Fibroblast of lung (primary cell): ENCODE measurements at regions not wholly inside any gene's neighbourhood (a gene's known extent, or its start where the extent isn't known, plus 50 kb on each side); places are given as distances from the start of the nearest gene placed in this dataset.

Experiments
- DNase-seq, 2 donors: peaks; one replicate each; pipeline versions ENCODE4 v3.0.0 to v3.0.0-alpha.2; 2010; ENCODE audit warnings: low read depth in 2 of 2
- H2AFZ ChIP-seq: 2 replicates; pipeline ENCODE4 v1.5.1; 2012; ENCODE audit warnings: low read length, control low read depth, inconsistent platforms
- H3K27ac ChIP-seq: 2 replicates; pipeline ENCODE4 v1.5.1; 2011; ENCODE audit warnings: low read length, control low read depth; ENCODE audit not compliant: insufficient read depth
- H3K27me3 ChIP-seq: 2 replicates; pipeline ENCODE4 v1.5.1; 2011; ENCODE audit warnings: mild to moderate bottlenecking, low read length; ENCODE audit not compliant: control insufficient read depth, insufficient read depth
- H3K36me3 ChIP-seq: 2 replicates; pipeline ENCODE4 v1.5.1; 2011; ENCODE audit warnings: low read length; ENCODE audit not compliant: control insufficient read depth, insufficient read depth
- H3K4me1 ChIP-seq: 2 replicates; pipeline ENCODE4 v1.5.1; 2011; ENCODE audit warnings: low read length; ENCODE audit not compliant: control insufficient read depth, insufficient read depth; ENCODE audit errors: extremely low read depth
- H3K4me2 ChIP-seq: 2 replicates; pipeline ENCODE4 v1.5.1; 2011; ENCODE audit warnings: low read length, control low read depth; ENCODE audit not compliant: insufficient read depth; ENCODE audit errors: extremely low read depth
- H3K4me3 ChIP-seq, 4 experiments: fragments of 200-600 bp in 1 of 4; sonication (generic) in 1 of 4; replicated peaks in 1 of 4; 2 replicates each; pipeline ENCODE4 v1.5.1; 2011 to 2016; ENCODE audit warnings: low read length in 4 of 4, low read depth in 3 of 4, mild to moderate bottlenecking in 3 of 4, control low read depth in 2 of 4, inconsistent platforms in 1 of 4, mixed read lengths in 1 of 4; ENCODE audit not compliant: insufficient read depth in 1 of 4; ENCODE audit errors: control extremely low read depth in 1 of 4
- H3K79me2 ChIP-seq: 2 replicates; pipeline ENCODE4 v1.5.1; 2012; ENCODE audit warnings: mild to moderate bottlenecking, low read length, inconsistent platforms; ENCODE audit not compliant: control insufficient read depth, insufficient read depth
- H3K9ac ChIP-seq: 2 replicates; pipeline ENCODE4 v1.5.1; 2011; ENCODE audit warnings: mild to moderate bottlenecking, low read length, control low read depth; ENCODE audit not compliant: insufficient read depth
- H3K9me3 ChIP-seq: 2 replicates; pipeline ENCODE4 v1.5.1; 2012; ENCODE audit warnings: low read depth, low read length; ENCODE audit not compliant: control insufficient read depth, insufficient read depth
- H4K20me1 ChIP-seq: 2 replicates; pipeline ENCODE4 v1.5.1; 2011; ENCODE audit warnings: low read length; ENCODE audit not compliant: control insufficient read depth, insufficient read depth; ENCODE audit errors: extremely low read depth
- EZH2 ChIP-seq: IDR thresholded peaks from 2 replicates; pipeline ENCODE4 v1.5.1; 2012; ENCODE audit warnings: low read length, control low read depth, mild to moderate bottlenecking; ENCODE audit errors: missing control alignments
- TF ChIP-seq, protein P1 (sequence below), 2 donors: IDR thresholded peaks in 1 of 2; conservative IDR thresholded peaks in 1 of 2; 1 replicate in 1 of 2; 2 replicates in 1 of 2; pipeline ENCODE4 v1.5.1; 2011 to 2012; ENCODE audit warnings: low read length in 2 of 2, control low read depth in 1 of 2, inconsistent platforms in 1 of 2, low read depth in 1 of 2, mild to moderate bottlenecking in 1 of 2

DNA sequence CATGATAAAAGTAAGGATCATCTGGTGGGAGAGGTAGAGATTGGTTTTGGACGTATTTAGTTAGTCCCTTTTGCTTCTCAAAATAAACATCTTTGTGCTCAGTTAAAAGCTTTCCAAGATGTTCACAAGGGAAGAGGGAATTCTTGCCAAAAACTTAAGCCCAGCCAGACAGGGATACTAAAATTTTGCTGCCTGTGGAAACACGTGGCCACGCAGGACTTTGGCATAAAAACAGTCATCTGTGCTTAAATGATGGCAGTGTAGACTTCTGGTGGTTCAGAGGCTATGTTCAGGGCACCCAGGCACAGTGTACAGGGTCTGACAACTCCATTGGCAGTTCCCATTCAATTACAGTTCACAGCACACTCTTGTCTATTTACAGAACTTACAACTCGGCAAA, 93.2 kb upstream of the JADE1 start:
- H3K4me3 ChIP-seq: no peak overlapping the region
- peak overlapping the region; percentile 57 for H2AFZ ChIP-seq
- H3K27me3 ChIP-seq: no peaks in the 10 kb centered on the region
- no peak overlapping the region for H3K27ac ChIP-seq
- no peak overlapping the region for H3K4me2 ChIP-seq
- no peaks in the 10 kb centered on the region for H4K20me1 ChIP-seq
- H3K9me3 ChIP-seq: no peaks in the 10 kb centered on the region
- no peaks in the 10 kb centered on the region for H3K79me2 ChIP-seq
- H3K4me1 ChIP-seq: no peaks in the 10 kb centered on the region
- no peak overlapping the region for H3K9ac ChIP-seq
- no peaks in the 10 kb centered on the region for H3K36me3 ChIP-seq
- DNase-seq: peak in 1 of 2 donors; percentile 64
- no peak for TF ChIP-seq EZH2
- TF ChIP-seq, protein P1, sequence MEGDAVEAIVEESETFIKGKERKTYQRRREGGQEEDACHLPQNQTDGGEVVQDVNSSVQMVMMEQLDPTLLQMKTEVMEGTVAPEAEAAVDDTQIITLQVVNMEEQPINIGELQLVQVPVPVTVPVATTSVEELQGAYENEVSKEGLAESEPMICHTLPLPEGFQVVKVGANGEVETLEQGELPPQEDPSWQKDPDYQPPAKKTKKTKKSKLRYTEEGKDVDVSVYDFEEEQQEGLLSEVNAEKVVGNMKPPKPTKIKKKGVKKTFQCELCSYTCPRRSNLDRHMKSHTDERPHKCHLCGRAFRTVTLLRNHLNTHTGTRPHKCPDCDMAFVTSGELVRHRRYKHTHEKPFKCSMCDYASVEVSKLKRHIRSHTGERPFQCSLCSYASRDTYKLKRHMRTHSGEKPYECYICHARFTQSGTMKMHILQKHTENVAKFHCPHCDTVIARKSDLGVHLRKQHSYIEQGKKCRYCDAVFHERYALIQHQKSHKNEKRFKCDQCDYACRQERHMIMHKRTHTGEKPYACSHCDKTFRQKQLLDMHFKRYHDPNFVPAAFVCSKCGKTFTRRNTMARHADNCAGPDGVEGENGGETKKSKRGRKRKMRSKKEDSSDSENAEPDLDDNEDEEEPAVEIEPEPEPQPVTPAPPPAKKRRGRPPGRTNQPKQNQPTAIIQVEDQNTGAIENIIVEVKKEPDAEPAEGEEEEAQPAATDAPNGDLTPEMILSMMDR (conservative IDR thresholded peaks at IDR 0.05 in 1 of 2, IDR thresholded peaks at IDR 0.05 in 1 of 2; ENCODE audit: low read depth in 1 of 2, low read length in 2 of 2): no peak

DNA sequence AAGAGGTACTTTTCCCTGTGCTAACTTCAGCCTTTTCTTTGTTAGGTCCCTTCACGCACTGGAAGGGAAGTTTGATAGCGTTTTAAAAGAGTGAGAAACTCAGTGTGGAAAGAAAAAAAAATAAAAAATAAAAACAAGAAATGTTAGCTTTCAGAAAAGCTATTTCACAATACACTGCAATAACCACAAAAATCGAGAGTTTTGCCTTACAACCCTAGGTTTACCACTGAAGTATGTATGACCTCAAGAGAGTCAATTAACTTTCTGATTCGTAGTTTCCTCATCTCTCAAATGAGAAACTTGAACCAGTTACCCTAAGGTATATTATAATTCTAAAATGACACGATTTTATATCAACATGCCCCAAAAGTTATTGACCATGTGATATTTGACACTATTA, 93.9 kb upstream of the JADE1 start:
- no peak overlapping the region for H3K4me3 ChIP-seq

DNA sequence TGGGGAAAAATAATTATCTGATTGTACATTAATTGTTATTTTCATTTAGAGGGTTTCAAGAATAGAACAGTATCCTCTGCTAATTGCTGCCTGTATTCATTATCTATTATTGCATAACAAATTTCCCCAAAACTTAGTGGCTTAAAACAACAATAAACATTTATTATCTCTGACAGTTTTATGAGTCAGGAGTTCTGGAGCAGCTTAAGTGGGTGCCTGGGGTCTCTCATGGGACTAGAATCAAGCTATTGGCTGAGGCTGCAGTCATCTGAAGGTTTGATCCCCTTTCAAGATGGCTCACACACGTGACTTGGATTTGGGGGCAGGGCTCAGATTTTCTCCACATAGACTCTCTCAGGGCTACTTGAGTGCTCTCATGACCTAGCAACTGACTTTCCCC, 98.1 kb upstream of the JADE1 start:
- Histone ChIP-seq H3K4me2 (no peak overlapping the region), H3K9me3 (no peaks in the 10 kb centered on the region), H3K4me3 (no peak overlapping the region), H2AFZ (no peak overlapping the region), H3K4me1 (no peaks in the 10 kb centered on the region), H3K27ac (no peak overlapping the region), H4K20me1 (no peaks in the 10 kb centered on the region), H3K36me3 (no peaks in the 10 kb centered on the region), H3K9ac (no peak overlapping the region), H3K27me3 (no peaks in the 10 kb centered on the region), H3K79me2 (no peaks in the 10 kb centered on the region)
- TF ChIP-seq, protein P1 (conservative IDR thresholded peaks at IDR 0.05 in 1 of 2, IDR thresholded peaks at IDR 0.05 in 1 of 2; ENCODE audit: low read depth in 1 of 2, low read length in 2 of 2): no peak
- TF ChIP-seq EZH2: no peak
- no peak for DNase-seq

More for the DNA sequence above, 93.9 kb upstream of the JADE1 start:
- peak; percentile 53 to 84 for DNase-seq
- no peaks in the 10 kb centered on the region for H4K20me1 ChIP-seq
- TF ChIP-seq EZH2: no peak
- TF ChIP-seq, protein P1 (conservative IDR thresholded peaks at IDR 0.05 in 1 of 2, IDR thresholded peaks at IDR 0.05 in 1 of 2; ENCODE audit: low read depth in 1 of 2, low read length in 2 of 2): no peak
- H3K36me3 ChIP-seq: no peaks in the 10 kb centered on the region
- no peak overlapping the region for H3K9ac ChIP-seq
- no peaks in the 10 kb centered on the region for H3K4me1 ChIP-seq
- H2AFZ ChIP-seq: no peak overlapping the region
- H3K4me2 ChIP-seq: no peak overlapping the region
- no peaks in the 10 kb centered on the region for H3K9me3 ChIP-seq
- H3K27ac ChIP-seq: no peak overlapping the region
- no peaks in the 10 kb centered on the region for H3K27me3 ChIP-seq
- H3K79me2 ChIP-seq: no peaks in the 10 kb centered on the region
